ENCODE measurements at regions not wholly inside any gene's neighbourhood (a gene's known extent, or its start where the extent isn't known, plus 50 kb on each side); places are given as distances from the start of the nearest gene placed in this dataset.
"Not testable (repeated sequence)": the region's sequence is repeated elsewhere in the genome, so short reads cannot be mapped to it uniquely, and the experiment has no call there.

GRCh38 chr5:87134513-87134912 is 133.2 kb upstream of the RASA1 start:
- not testable (repeated sequence) for TF ChIP-seq CTCF (IDR thresholded peaks at IDR 0.05); EZH2 (IDR thresholded peaks at IDR 0.05; ENCODE audit: borderline replicate concordance, insufficient read depth, low read depth, low read length, poor library complexity, severe bottlenecking)

Measured in B cell (primary cell).